IMR-90 (cell line): ENCODE measurements at regions not wholly inside any gene's neighbourhood (a gene's known extent, or its start where the extent isn't known, plus 50 kb on each side); places are given as distances from the start of the nearest gene placed in this dataset.

Experiments
- BHLHE40 ChIP-seq: fragments of 150-350 bp; IDR thresholded peaks from 2 replicates; pipeline ENCODE4 v1.6.1; 2016; ENCODE audit warnings: mild to moderate bottlenecking, low read depth, low read length
- CEBPB ChIP-seq: IDR thresholded peaks from 2 replicates; pipeline ENCODE4 v1.6.1; 2012; ENCODE audit warnings: low read depth, low read length, improper control_type of control experiment
- CHD1 ChIP-seq: IDR thresholded peaks from 2 replicates; pipeline ENCODE4 v1.6.1; 2012; ENCODE audit warnings: low read depth, low read length, improper control_type of control experiment
- MAZ ChIP-seq: IDR thresholded peaks from 2 replicates; pipeline ENCODE4 v1.6.1; 2012; ENCODE audit warnings: low read depth, mild to moderate bottlenecking, low read length, improper control_type of control experiment, moderate library complexity, borderline replicate concordance
- MXI1 ChIP-seq: IDR thresholded peaks from 2 replicates; pipeline ENCODE4 v1.6.1; 2012; ENCODE audit warnings: low read depth, mild to moderate bottlenecking, low read length, moderate library complexity, borderline replicate concordance
- POLR2A ChIP-seq: IDR thresholded peaks from 2 replicates; pipeline ENCODE4 v1.6.1; 2012; ENCODE audit warnings: mild to moderate bottlenecking, low read depth, low read length
- RAD21 ChIP-seq: IDR thresholded peaks from 2 replicates; pipeline ENCODE4 v1.6.1; 2012; ENCODE audit warnings: low read length, improper control_type of control experiment
- RCOR1 ChIP-seq: IDR thresholded peaks from 2 replicates; pipeline ENCODE4 v1.6.1; 2012; ENCODE audit warnings: mild to moderate bottlenecking, low read length, improper control_type of control experiment; ENCODE audit not compliant: insufficient replicate concordance
- TF ChIP-seq, protein P1 (sequence below): conservative IDR thresholded peaks from 2 replicates; pipeline ENCODE4 v1.5.1; 2012; ENCODE audit warnings: mild to moderate bottlenecking, low read depth, low read length, improper control_type of control experiment
- TF ChIP-seq, protein P2 (sequence below): fragments of 150-350 bp; IDR thresholded peaks from 2 replicates; pipeline ENCODE4 v1.6.1; 2017; ENCODE audit warnings: mild to moderate bottlenecking, antibody characterized with exemption, low read length, low read depth

GRCh38 chr11:22974251-22974650 is 114.0 kb upstream of the CCDC179 start:
- TF ChIP-seq, protein P1, sequence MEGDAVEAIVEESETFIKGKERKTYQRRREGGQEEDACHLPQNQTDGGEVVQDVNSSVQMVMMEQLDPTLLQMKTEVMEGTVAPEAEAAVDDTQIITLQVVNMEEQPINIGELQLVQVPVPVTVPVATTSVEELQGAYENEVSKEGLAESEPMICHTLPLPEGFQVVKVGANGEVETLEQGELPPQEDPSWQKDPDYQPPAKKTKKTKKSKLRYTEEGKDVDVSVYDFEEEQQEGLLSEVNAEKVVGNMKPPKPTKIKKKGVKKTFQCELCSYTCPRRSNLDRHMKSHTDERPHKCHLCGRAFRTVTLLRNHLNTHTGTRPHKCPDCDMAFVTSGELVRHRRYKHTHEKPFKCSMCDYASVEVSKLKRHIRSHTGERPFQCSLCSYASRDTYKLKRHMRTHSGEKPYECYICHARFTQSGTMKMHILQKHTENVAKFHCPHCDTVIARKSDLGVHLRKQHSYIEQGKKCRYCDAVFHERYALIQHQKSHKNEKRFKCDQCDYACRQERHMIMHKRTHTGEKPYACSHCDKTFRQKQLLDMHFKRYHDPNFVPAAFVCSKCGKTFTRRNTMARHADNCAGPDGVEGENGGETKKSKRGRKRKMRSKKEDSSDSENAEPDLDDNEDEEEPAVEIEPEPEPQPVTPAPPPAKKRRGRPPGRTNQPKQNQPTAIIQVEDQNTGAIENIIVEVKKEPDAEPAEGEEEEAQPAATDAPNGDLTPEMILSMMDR, result no peak
- TF ChIP-seq RAD21 (no peak), POLR2A (no peak), CEBPB (peak; percentile 53; the same call in 1 of the 2 replicates), MXI1 (no peak), RCOR1 (no peak), BHLHE40 (no peak), MAZ (no peak), CHD1 (no peak)
- TF ChIP-seq, protein P2, sequence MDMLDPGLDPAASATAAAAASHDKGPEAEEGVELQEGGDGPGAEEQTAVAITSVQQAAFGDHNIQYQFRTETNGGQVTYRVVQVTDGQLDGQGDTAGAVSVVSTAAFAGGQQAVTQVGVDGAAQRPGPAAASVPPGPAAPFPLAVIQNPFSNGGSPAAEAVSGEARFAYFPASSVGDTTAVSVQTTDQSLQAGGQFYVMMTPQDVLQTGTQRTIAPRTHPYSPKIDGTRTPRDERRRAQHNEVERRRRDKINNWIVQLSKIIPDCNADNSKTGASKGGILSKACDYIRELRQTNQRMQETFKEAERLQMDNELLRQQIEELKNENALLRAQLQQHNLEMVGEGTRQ, result no peak
